Fibroblast of skin of left biceps (primary cell): ENCODE measurements at regions not wholly inside any gene's neighbourhood (a gene's known extent, or its start where the extent isn't known, plus 50 kb on each side); places are given as distances from the start of the nearest gene placed in this dataset.
A peak's percentile ranks its signal among the peaks of the same experiment; 100 is the strongest.
"Not testable (repeated sequence)": the region's sequence is repeated elsewhere in the genome, so short reads cannot be mapped to it uniquely, and the experiment has no call there.

Experiments used
- DNase-seq, 2 experiments: peaks; one replicate each; pipeline ENCODE4 v3.0.0-alpha.2; 2013; ENCODE audit warnings: low read depth in 2 of 2

DNA sequence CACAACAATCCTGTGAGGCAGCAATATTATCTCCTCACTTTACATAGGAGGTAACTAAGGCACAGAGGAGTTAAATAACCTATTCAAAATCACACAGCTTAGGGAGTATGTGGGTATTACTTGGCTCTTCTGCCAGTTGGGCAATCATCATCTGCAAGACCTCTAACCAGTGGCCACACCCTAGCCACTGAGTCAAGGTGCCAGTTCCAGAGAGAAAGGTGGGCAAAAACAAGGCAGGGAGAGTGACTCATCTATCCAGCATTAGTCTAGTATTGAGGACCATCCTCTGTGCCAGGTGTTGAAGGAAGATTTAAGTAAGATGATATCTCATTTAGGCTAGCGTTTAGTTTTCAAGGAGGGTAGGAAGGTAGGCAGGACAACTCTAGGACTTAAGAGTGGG lies 113.9 kb upstream of the EOLA2 start:
- DNase-seq = no peak

DNA sequence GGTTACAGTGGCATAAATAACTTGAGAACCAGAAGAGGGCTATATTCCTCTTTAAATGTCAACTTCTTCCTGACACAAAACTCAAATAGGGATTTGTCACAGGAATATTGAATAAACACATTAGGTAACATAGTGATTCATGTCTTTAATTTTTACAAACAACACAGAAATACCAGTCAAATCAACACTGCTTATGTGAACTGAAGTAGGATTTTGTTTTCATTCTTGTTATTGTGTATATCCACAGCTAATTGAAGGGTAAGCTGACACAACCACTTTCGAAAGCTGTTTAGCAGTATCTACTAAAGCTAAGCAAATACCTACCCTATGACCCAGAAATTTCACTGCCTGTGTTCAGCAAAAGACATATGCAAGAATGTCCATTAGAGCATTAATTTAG lies 120.4 kb upstream of the EOLA2 start:
- no peak for DNase-seq

- DNase-seq = peak; percentile 44 to 56
These were observed 122.1 kb upstream of the EOLA2 start for GRCh38 chrX:150060406-150060805.

DNA sequence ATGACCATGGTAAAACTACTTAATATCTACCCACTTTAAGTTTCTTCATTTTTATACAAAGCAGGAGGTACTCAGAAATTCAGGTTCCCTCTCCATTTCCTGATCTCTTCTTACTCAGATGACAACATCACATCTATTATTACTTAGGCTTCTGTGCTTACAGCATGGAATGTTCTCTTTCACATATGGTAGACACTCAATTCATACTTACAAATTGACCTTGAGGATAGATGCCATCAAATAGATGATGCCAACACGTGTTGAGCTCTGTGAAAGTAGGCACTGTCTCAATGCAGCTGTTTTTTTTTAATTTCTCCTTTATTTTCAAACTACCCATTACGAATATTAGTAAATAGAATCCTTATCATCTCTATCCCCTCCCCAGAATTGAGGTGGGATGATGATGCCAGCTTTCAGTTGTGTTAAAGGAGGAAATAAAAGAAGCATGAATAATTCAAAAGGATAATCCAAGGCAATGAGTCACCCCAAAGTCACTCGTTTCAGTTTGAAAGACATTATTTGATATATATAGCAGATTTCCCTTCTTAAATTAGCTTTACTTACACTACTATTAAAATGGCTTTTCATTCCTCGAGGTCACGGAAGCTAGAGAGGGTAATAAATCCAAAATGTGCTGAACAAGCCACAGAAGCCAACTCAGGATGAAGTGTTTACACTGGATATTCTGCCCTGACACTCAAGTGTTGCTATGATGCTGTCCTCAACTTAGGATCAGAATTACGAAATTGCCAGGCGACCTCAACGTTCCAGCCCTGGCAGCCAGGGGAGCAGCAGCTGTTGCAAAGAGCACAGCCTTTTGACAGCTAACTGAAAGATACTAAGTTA lies 124.2 kb upstream of the EOLA2 start:
- peak; percentile 60 to 64 for DNase-seq

GRCh38 chrX:150063138-150063518 lies 124.8 kb upstream of the EOLA2 start:
- DNase-seq = no peak

- no peak for DNase-seq
These were observed 125.4 kb upstream of the EOLA2 start for GRCh38 chrX:150063674-150064073.

DNA sequence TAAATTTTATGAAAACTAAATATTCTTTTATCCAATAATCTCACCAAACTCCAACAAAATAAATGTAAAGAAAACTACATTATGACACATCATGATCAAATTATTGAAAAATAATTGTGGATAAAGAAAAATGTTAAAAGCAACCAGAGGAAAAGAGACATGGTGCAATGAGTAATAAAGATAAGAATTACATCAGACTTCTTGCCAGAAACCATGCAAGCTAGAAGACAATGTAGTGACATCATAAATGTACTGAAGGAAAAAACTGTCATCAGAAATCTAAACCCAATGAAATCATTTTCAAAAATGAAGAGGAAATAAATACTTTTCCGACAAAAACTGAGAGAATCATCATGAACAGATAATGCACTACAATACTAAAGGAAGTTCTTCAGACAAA lies 135.9 kb upstream of the EOLA2 start:
- DNase-seq = no peak

- no peak for DNase-seq
These were observed 142.2 kb upstream of the EOLA2 start for GRCh38 chrX:150080497-150080896.

DNA sequence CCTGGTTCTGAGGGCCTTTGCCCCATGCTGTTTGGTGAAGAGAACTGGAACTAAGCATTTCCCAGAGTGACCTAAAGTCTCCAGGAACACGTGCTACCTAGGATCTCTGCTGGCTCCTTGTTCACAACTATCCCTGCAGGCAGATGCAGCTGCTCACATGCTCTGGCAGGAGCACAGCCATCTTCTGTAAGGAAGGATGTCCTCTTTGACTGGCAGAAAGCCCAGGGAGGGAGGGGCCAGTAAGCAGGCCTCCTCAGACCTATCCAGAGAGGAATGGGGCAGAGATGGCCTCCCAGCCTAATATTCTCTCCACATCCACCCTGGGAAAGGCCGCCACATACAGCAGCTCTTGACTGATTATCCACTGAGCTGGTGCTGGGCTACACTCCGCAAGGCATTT lies 142.8 kb upstream of the EOLA2 start:
- DNase-seq = no peak

GRCh38 chrX:150084496-150085229 lies 146.4 kb upstream of the EOLA2 start:
- peak; percentile 65 to 69 for DNase-seq

GRCh38 chrX:150085881-150086280 lies 147.6 kb upstream of the EOLA2 start:
- DNase-seq = no peak

DNA sequence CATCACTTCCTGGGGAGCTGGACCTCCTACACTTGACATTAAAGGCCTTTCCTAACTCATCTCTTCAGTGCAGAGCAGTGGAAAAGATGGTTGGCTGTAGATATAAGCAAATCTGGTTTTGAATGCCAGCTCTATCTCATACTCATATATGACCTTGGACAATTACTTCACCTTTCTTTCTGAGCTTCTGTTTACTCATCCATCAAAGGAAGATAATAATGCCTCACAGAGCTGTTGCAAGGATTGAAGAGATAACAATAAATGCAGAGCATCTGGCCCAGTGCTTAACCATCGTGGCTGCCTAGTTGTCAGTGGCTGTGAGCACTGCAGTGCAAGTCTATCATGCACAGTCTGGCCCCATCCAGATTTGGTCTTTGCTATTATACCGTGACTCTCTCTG lies 148.1 kb upstream of the EOLA2 start:
- DNase-seq = no peak

GRCh38 chrX:150087612-150088011 lies 149.3 kb upstream of the EOLA2 start:
- DNase-seq = no peak

DNA sequence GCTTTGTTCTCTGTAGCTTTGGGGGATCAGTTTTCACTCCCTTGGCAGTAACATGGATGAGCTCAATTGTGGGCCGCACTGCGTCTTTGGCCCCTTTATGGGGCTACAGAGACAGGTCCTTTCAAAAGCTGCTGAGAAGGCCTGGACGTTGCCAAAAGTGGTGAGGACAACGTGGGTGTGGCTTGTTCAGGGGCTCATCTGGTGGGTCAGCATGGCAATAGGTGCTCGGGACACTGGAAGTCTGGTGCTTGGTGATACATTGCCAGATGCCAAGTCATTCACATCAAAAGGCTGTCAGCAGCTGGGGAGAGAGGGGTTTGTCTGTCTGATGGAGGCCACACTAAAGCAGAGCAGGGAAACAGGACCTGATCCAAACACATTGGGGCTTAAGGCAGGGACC lies 149.8 kb upstream of the EOLA2 start:
- DNase-seq = no peak

GRCh38 chrX:150088766-150089518 lies 150.7 kb upstream of the EOLA2 start:
- DNase-seq = no peak

DNA sequence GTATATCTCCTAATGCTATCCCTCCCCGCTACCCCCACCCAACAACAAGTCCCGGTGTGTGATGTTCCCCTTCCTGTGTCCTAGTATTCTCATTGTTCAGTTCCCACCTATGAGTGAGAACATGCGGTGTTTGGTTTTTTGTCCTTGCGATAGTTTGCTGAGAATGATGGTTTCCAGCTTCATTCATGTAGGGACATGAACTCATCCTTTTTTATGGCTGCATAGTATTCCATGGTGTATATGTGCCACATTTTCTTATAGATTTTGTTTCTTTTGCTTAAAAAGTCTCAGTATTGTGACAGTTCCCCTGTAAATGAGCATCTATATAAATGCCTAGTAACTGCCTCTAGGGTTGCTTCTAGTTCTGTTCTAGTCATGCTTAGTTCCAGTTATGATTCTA lies 153.0 kb upstream of the EOLA2 start:
- DNase-seq = not testable (repeated sequence)

- no peak for DNase-seq
These were observed 154.3 kb upstream of the EOLA2 start for GRCh38 chrX:150092549-150092948.

GRCh38 chrX:150094375-150094774 lies 156.1 kb upstream of the EOLA2 start:
- DNase-seq = no peak

DNA sequence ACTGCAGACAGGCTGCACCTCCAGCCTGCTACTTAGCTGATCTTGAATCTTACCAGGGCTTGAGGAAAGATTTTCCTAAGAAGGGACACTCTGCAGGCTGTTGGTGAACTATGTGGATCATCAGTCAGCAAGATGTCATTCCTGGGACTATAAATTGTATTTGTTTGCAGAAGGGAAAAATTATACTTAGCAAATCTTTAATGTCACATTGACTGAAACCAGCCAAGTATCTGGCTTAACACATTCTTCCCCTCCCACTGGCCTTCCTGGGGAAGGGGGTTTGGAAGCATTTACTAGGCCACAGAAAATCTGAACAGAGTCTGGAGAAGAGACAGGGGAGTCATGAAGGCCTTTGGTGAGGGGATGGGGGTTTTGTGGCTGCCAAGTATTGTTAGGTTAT lies 156.7 kb upstream of the EOLA2 start:
- peak; percentile 66 for DNase-seq

- DNase-seq = no peak
These were observed 161.0 kb upstream of the EOLA2 start for GRCh38 chrX:150099316-150099715.

- DNase-seq = peak in 1 of 2 experiments; percentile 33
These were observed 162.0 kb upstream of the EOLA2 start for GRCh38 chrX:150100261-150100660.

- DNase-seq = no peak
These were observed 180.2 kb upstream of the EOLA2 start for GRCh38 chrX:150118476-150118875.

DNA sequence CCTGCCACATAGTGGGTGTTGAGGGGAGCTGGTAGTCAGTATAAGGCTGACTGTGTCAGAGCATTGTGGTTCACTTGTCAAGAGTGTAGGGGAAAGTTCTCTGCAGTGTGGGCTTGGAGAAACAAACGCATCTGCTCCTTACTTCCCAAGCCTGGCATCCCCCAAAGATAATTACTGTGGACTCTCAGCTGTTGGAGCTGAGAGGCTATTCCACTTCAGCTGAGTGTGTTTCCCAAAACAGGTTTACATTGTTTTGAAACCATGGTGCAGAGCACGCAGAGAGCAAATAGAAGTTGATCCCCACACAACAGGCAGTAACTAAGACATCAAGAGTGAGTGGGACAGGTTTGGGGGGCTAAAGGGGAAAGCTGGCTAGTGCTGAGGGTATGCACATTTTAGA lies 181.0 kb upstream of the EOLA2 start:
- no peak for DNase-seq
